Esophagus squamous epithelium (tissue), 4 donors: ENCODE measurements at regions not wholly inside any gene's neighbourhood (a gene's known extent, or its start where the extent isn't known, plus 50 kb on each side); places are given as distances from the start of the nearest gene placed in this dataset.

Experiments
- CTCF ChIP-seq, 6 experiments: fragments of 450-650 bp in 4 of 6; fragments of 200-600 bp in 2 of 6; sonication (generic) in 2 of 6; IDR thresholded peaks; one replicate each; pipeline ENCODE4 v1.5.1; 2016 to 2019; ENCODE audit warnings: antibody characterized with exemption in 6 of 6, mild to moderate bottlenecking in 4 of 6, moderate library complexity in 4 of 6
- POLR2A ChIP-seq, 4 donors: fragments of 450-650 bp; IDR thresholded peaks; one replicate each; pipeline ENCODE4 v1.6.1; 2017; ENCODE audit warnings: antibody characterized with exemption in 4 of 4, mild to moderate bottlenecking in 4 of 4, moderate library complexity in 3 of 4

- TF ChIP-seq POLR2A (IDR thresholded peaks at IDR 0.05): no peak
- TF ChIP-seq CTCF (IDR thresholded peaks at IDR 0.05): no peak
Measured at GRCh38 chr16:79965718-79966117, 365.2 kb upstream of the MAF start.
